HepG2 (cell line): ENCODE measurements at regions not wholly inside any gene's neighbourhood (a gene's known extent, or its start where the extent isn't known, plus 50 kb on each side); places are given as distances from the start of the nearest gene placed in this dataset.
A peak's percentile ranks its signal among the peaks of the same experiment; 100 is the strongest.

Experiments
- PHF8 ChIP-seq: sonication (generic); formaldehyde crosslinking; IDR thresholded peaks from 2 replicates; pipeline ENCODE4 v1.5.0; 2020; ENCODE audit warnings: missing genetic modification reagents
- SIX1 ChIP-seq: sonication (generic); formaldehyde crosslinking; IDR thresholded peaks from 2 replicates; pipeline ENCODE4 v1.4.0; 2020; ENCODE audit warnings: missing genetic modification reagents, borderline replicate concordance
- ZNF253 ChIP-seq: sonication (generic); formaldehyde crosslinking; IDR thresholded peaks from 2 replicates; pipeline ENCODE4 v1.8.0; 2022; ENCODE audit warnings: mild to moderate bottlenecking, missing genetic modification reagents, borderline replicate concordance
- ZNF768 ChIP-seq: sonication (generic); formaldehyde crosslinking; IDR thresholded peaks from 2 replicates; pipeline ENCODE4 v1.4.0; 2020; ENCODE audit warnings: missing genetic modification reagents
- TF ChIP-seq, protein P1 (sequence below): sonication (generic); formaldehyde crosslinking; IDR thresholded peaks from 2 replicates; pipeline ENCODE4 v1.4.0; 2020; ENCODE audit warnings: missing genetic modification reagents
- TF ChIP-seq, protein P2 (sequence below): sonication (generic); formaldehyde crosslinking; IDR thresholded peaks from 2 replicates; pipeline ENCODE4 v1.8.0; 2022; ENCODE audit warnings: low read depth, missing genetic modification reagents
- TF ChIP-seq, protein P3 (sequence below): sonication (generic); formaldehyde crosslinking; IDR thresholded peaks from 2 replicates; pipeline ENCODE4 v1.4.0; 2020; ENCODE audit warnings: mild to moderate bottlenecking, missing genetic modification reagents
- TF ChIP-seq, protein P4 (sequence below), 2 experiments: sonication (generic) in 1 of 2; formaldehyde crosslinking in 1 of 2; IDR thresholded peaks; 2 replicates each; pipeline versions ENCODE4 v1.4.0 to v1.6.1; 2018 to 2020; ENCODE audit warnings: missing genetic modification reagents in 2 of 2, borderline replicate concordance in 1 of 2, low read depth in 1 of 2, mild to moderate bottlenecking in 1 of 2, missing biosample characterization in 1 of 2
- TF ChIP-seq, protein P5 (sequence below): IDR thresholded peaks from 2 replicates; pipeline ENCODE4 v1.4.0; 2020; ENCODE audit warnings: mild to moderate bottlenecking, missing genetic modification reagents
- TF ChIP-seq, protein P6 (sequence below): IDR thresholded peaks from 2 replicates; pipeline ENCODE4 v1.6.1; 2012; ENCODE audit warnings: inconsistent platforms
- TF ChIP-seq, protein P7 (sequence below): sonication (generic); formaldehyde crosslinking; IDR thresholded peaks from 2 replicates; pipeline ENCODE4 v1.4.0; 2020; ENCODE audit warnings: missing genetic modification reagents

DNA sequence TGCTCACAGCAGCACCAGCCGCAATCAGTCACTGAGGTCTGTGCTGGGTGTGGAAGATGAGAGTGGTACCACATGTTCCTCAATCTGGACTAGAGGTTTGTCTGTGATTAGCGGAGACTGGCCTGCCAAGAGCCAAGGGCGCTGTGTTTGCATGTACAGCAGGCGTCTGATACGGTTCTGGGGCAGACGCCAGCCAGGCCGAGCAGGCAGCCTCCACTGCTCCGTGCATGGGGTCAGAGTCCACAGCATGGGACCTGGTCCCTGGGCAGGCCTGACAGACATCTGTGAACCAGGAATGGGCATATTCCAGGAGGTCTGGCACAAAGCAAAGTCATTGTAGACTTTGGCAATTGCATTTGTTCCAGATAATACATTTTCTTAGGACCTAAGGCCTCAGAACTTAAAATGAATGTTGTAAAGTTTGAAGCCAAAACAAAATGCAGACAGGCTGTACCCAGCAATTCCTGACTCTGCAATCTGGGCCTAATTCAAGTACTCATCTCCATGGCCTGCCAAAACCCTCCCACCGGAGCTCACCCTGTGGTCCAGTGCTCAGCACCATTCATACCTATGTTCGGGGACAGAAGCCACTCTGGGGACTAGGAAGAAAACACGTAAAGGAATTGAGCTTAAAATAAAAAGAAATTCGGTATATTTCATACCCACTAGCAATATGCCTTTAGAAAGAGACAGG is 50.0 kb upstream of the FAM20C start (continued):
- TF ChIP-seq, protein P1, sequence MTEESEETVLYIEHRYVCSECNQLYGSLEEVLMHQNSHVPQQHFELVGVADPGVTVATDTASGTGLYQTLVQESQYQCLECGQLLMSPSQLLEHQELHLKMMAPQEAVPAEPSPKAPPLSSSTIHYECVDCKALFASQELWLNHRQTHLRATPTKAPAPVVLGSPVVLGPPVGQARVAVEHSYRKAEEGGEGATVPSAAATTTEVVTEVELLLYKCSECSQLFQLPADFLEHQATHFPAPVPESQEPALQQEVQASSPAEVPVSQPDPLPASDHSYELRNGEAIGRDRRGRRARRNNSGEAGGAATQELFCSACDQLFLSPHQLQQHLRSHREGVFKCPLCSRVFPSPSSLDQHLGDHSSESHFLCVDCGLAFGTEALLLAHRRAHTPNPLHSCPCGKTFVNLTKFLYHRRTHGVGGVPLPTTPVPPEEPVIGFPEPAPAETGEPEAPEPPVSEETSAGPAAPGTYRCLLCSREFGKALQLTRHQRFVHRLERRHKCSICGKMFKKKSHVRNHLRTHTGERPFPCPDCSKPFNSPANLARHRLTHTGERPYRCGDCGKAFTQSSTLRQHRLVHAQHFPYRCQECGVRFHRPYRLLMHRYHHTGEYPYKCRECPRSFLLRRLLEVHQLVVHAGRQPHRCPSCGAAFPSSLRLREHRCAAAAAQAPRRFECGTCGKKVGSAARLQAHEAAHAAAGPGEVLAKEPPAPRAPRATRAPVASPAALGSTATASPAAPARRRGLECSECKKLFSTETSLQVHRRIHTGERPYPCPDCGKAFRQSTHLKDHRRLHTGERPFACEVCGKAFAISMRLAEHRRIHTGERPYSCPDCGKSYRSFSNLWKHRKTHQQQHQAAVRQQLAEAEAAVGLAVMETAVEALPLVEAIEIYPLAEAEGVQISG (CRISPR knock-in tag): peak; percentile 64
- TF ChIP-seq SIX1: no peak
- TF ChIP-seq, protein P2, sequence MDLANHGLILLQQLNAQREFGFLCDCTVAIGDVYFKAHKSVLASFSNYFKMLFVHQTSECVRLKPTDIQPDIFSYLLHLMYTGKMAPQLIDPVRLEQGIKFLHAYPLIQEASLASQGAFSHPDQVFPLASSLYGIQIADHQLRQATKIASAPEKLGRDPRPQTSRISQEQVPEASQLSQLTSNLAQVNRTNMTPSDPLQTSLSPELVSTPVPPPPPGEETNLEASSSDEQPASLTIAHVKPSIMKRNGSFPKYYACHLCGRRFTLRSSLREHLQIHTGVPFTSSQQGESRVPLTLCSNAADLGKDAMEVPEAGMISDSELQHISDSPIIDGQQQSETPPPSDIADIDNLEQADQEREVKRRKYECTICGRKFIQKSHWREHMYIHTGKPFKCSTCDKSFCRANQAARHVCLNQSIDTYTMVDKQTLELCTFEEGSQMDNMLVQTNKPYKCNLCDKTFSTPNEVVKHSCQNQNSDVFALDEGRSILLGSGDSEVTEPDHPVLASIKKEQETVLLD: no peak
- TF ChIP-seq ZNF253 (CRISPR knock-in tag): no peak
- TF ChIP-seq, protein P3, sequence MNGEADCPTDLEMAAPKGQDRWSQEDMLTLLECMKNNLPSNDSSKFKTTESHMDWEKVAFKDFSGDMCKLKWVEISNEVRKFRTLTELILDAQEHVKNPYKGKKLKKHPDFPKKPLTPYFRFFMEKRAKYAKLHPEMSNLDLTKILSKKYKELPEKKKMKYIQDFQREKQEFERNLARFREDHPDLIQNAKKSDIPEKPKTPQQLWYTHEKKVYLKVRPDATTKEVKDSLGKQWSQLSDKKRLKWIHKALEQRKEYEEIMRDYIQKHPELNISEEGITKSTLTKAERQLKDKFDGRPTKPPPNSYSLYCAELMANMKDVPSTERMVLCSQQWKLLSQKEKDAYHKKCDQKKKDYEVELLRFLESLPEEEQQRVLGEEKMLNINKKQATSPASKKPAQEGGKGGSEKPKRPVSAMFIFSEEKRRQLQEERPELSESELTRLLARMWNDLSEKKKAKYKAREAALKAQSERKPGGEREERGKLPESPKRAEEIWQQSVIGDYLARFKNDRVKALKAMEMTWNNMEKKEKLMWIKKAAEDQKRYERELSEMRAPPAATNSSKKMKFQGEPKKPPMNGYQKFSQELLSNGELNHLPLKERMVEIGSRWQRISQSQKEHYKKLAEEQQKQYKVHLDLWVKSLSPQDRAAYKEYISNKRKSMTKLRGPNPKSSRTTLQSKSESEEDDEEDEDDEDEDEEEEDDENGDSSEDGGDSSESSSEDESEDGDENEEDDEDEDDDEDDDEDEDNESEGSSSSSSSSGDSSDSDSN (CRISPR knock-in tag): peak; percentile 91
- peak; percentile 34; the same call in 1 of the 2 replicates for TF ChIP-seq ZNF768 (CRISPR knock-in tag)
- TF ChIP-seq, protein P4, sequence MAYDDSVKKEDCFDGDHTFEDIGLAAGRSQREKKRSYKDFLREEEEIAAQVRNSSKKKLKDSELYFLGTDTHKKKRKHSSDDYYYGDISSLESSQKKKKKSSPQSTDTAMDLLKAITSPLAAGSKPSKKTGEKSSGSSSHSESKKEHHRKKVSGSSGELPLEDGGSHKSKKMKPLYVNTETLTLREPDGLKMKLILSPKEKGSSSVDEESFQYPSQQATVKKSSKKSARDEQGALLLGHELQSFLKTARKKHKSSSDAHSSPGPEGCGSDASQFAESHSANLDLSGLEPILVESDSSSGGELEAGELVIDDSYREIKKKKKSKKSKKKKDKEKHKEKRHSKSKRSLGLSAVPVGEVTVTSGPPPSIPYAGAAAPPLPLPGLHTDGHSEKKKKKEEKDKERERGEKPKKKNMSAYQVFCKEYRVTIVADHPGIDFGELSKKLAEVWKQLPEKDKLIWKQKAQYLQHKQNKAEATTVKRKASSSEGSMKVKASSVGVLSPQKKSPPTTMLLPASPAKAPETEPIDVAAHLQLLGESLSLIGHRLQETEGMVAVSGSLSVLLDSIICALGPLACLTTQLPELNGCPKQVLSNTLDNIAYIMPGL (CRISPR knock-in tag; IDR thresholded peaks at IDR 0.05; ENCODE audit: borderline replicate concordance in 1 of 2, low read depth in 1 of 2): 0 out of 4 replicates have a peak, but pooled peaks of 1 of the 2 experiments have one; percentile 32
- TF ChIP-seq, protein P5, sequence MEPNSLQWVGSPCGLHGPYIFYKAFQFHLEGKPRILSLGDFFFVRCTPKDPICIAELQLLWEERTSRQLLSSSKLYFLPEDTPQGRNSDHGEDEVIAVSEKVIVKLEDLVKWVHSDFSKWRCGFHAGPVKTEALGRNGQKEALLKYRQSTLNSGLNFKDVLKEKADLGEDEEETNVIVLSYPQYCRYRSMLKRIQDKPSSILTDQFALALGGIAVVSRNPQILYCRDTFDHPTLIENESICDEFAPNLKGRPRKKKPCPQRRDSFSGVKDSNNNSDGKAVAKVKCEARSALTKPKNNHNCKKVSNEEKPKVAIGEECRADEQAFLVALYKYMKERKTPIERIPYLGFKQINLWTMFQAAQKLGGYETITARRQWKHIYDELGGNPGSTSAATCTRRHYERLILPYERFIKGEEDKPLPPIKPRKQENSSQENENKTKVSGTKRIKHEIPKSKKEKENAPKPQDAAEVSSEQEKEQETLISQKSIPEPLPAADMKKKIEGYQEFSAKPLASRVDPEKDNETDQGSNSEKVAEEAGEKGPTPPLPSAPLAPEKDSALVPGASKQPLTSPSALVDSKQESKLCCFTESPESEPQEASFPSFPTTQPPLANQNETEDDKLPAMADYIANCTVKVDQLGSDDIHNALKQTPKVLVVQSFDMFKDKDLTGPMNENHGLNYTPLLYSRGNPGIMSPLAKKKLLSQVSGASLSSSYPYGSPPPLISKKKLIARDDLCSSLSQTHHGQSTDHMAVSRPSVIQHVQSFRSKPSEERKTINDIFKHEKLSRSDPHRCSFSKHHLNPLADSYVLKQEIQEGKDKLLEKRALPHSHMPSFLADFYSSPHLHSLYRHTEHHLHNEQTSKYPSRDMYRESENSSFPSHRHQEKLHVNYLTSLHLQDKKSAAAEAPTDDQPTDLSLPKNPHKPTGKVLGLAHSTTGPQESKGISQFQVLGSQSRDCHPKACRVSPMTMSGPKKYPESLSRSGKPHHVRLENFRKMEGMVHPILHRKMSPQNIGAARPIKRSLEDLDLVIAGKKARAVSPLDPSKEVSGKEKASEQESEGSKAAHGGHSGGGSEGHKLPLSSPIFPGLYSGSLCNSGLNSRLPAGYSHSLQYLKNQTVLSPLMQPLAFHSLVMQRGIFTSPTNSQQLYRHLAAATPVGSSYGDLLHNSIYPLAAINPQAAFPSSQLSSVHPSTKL (CRISPR knock-in tag): peak; percentile 53; the same call in 1 of the 2 replicates
- TF ChIP-seq, protein P6, sequence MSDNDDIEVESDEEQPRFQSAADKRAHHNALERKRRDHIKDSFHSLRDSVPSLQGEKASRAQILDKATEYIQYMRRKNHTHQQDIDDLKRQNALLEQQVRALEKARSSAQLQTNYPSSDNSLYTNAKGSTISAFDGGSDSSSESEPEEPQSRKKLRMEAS: peak; percentile 67
- TF ChIP-seq, protein P7, sequence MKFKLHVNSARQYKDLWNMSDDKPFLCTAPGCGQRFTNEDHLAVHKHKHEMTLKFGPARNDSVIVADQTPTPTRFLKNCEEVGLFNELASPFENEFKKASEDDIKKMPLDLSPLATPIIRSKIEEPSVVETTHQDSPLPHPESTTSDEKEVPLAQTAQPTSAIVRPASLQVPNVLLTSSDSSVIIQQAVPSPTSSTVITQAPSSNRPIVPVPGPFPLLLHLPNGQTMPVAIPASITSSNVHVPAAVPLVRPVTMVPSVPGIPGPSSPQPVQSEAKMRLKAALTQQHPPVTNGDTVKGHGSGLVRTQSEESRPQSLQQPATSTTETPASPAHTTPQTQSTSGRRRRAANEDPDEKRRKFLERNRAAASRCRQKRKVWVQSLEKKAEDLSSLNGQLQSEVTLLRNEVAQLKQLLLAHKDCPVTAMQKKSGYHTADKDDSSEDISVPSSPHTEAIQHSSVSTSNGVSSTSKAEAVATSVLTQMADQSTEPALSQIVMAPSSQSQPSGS (CRISPR knock-in tag): 0 out of 2 replicates have a peak, but pooled peaks have one; percentile 30
- peak; percentile 38; the same call in 1 of the 2 replicates for TF ChIP-seq PHF8 (CRISPR knock-in tag)
